ENCODE measurements at regions not wholly inside any gene's neighbourhood (a gene's known extent, or its start where the extent isn't known, plus 50 kb on each side); places are given as distances from the start of the nearest gene placed in this dataset.

GRCh38 chrX:107502316-107502715 lies 52.9 kb downstream of the FRMPD3 start:
- DNase-seq (ENCODE audit: low spot score in 2 of 2) (no peak), FAIRE-seq (no peak)

GRCh38 chrX:107504006-107504405 lies 54.6 kb downstream of the FRMPD3 start:
- FAIRE-seq (no peak), DNase-seq (ENCODE audit: low spot score in 2 of 2) (no peak)

- no peak for DNase-seq (ENCODE audit: low spot score in 2 of 2)
- no peak for FAIRE-seq
These were observed 55.8 kb downstream of the FRMPD3 start for GRCh38 chrX:107505223-107505622.

- DNase-seq (ENCODE audit: low spot score in 2 of 2) (no peak), FAIRE-seq (no peak)
These were observed 57.2 kb downstream of the FRMPD3 start for GRCh38 chrX:107506596-107507031.

GRCh38 chrX:107507093-107507743 lies 57.8 kb downstream of the FRMPD3 start:
- no peak for DNase-seq (ENCODE audit: low spot score in 2 of 2)
- no peak for FAIRE-seq

GRCh38 chrX:107507744-107508117 lies 58.3 kb downstream of the FRMPD3 start:
- DNase-seq (ENCODE audit: low spot score in 2 of 2) = no peak
- FAIRE-seq = no peak

- DNase-seq (ENCODE audit: low spot score in 2 of 2) (no peak), FAIRE-seq (no peak)
These were observed 59.5 kb downstream of the FRMPD3 start for GRCh38 chrX:107508925-107509324.

- no peak for FAIRE-seq
- DNase-seq (ENCODE audit: low spot score in 2 of 2) = no peak
These were observed 65.5 kb downstream of the FRMPD3 start for GRCh38 chrX:107514944-107515343.

- FAIRE-seq (no peak), DNase-seq (ENCODE audit: low spot score in 2 of 2) (no peak)
These were observed 72.6 kb downstream of the FRMPD3 start for GRCh38 chrX:107521877-107522586.

GRCh38 chrX:107522901-107523300 lies 73.4 kb downstream of the FRMPD3 start:
- DNase-seq (ENCODE audit: low spot score in 2 of 2) = no peak
- FAIRE-seq = no peak

GRCh38 chrX:107526141-107526540 lies 76.7 kb downstream of the FRMPD3 start:
- DNase-seq (ENCODE audit: low spot score in 2 of 2) (no peak), FAIRE-seq (no peak)

GRCh38 chrX:107530141-107530540 lies 80.7 kb downstream of the FRMPD3 start:
- FAIRE-seq (no peak), DNase-seq (ENCODE audit: low spot score in 2 of 2) (no peak)

GRCh38 chrX:107537815-107538214 lies 88.4 kb downstream of the FRMPD3 start:
- DNase-seq (ENCODE audit: low spot score in 2 of 2) (no peak), FAIRE-seq (no peak)

GRCh38 chrX:107541244-107541643 lies 87.1 kb upstream of the PRPS1 start:
- FAIRE-seq = no peak

GRCh38 chrX:107542040-107542439 lies 86.3 kb upstream of the PRPS1 start:
- no peak for FAIRE-seq
- no peak for DNase-seq (ENCODE audit: low spot score in 2 of 2)

More at GRCh38 chrX:107541244-107541643, 87.1 kb upstream of the PRPS1 start:
- no peak for DNase-seq (ENCODE audit: low spot score in 2 of 2)

GRCh38 chrX:107542500-107542899 lies 85.8 kb upstream of the PRPS1 start:
- FAIRE-seq = no peak

GRCh38 chrX:107547621-107548020 lies 80.7 kb upstream of the PRPS1 start:
- FAIRE-seq (no peak), DNase-seq (ENCODE audit: low spot score in 2 of 2) (no peak)

More at GRCh38 chrX:107542500-107542899, 85.8 kb upstream of the PRPS1 start:
- no peak for DNase-seq (ENCODE audit: low spot score in 2 of 2)

- DNase-seq (ENCODE audit: low spot score in 2 of 2) (no peak), FAIRE-seq (no peak)
These were observed 79.5 kb upstream of the PRPS1 start for GRCh38 chrX:107548775-107549174.

GRCh38 chrX:107549504-107549903 lies 78.8 kb upstream of the PRPS1 start:
- DNase-seq (ENCODE audit: low spot score in 2 of 2) = no peak
- no peak for FAIRE-seq

GRCh38 chrX:107551546-107551945 lies 76.8 kb upstream of the PRPS1 start:
- no peak for DNase-seq (ENCODE audit: low spot score in 2 of 2)

GRCh38 chrX:107552930-107553329 lies 75.4 kb upstream of the PRPS1 start:
- DNase-seq (ENCODE audit: low spot score in 2 of 2) = no peak
- FAIRE-seq = no peak

More at GRCh38 chrX:107551546-107551945, 76.8 kb upstream of the PRPS1 start:
- no peak for FAIRE-seq

- no peak for DNase-seq (ENCODE audit: low spot score in 2 of 2)
- no peak for FAIRE-seq
These were observed 71.3 kb upstream of the PRPS1 start for GRCh38 chrX:107556967-107557366.

Measured in frontal cortex (tissue), 3 donors.